ENCODE measurements at regions not wholly inside any gene's neighbourhood (a gene's known extent, or its start where the extent isn't known, plus 50 kb on each side); places are given as distances from the start of the nearest gene placed in this dataset.

DNA sequence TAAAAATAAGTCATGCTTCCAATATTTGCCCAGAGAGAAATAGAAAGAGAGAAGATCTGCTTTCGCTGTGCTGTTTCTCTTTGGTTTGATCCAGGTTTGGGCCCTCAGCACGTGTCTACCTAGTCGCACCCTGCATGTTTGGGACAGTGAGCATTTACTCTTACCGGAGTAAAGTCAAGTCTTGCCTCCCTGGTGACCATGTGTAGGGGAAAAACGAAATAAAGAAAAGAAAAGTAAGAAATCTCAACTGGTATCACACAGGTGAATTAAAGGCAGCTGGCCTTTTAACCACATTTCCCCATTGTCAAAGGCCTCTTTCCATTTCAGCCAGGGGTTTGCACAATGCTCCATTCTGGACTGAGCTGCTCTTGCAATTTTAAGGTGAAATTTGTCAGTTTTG lies 619.4 kb downstream of the VRK1 start:
- TF ChIP-seq, protein P1, sequence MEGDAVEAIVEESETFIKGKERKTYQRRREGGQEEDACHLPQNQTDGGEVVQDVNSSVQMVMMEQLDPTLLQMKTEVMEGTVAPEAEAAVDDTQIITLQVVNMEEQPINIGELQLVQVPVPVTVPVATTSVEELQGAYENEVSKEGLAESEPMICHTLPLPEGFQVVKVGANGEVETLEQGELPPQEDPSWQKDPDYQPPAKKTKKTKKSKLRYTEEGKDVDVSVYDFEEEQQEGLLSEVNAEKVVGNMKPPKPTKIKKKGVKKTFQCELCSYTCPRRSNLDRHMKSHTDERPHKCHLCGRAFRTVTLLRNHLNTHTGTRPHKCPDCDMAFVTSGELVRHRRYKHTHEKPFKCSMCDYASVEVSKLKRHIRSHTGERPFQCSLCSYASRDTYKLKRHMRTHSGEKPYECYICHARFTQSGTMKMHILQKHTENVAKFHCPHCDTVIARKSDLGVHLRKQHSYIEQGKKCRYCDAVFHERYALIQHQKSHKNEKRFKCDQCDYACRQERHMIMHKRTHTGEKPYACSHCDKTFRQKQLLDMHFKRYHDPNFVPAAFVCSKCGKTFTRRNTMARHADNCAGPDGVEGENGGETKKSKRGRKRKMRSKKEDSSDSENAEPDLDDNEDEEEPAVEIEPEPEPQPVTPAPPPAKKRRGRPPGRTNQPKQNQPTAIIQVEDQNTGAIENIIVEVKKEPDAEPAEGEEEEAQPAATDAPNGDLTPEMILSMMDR (IDR thresholded peaks at IDR 0.05), result no peak
- DNase-seq, result no peak
- Mint-ChIP-seq H3K4me1 (ENCODE audit: low read depth) (no peaks in the 10 kb centered on the region), H3K9me3 (peaks cover 28% of the 10 kb centered on the region), H3K36me3 (ENCODE audit: low read depth) (no peaks in the 10 kb centered on the region), H3K27me3 (ENCODE audit: insufficient read depth) (no peaks in the 10 kb centered on the region), H3K4me3 (no peak overlapping the region), H3K27ac (no peak overlapping the region)

DNA sequence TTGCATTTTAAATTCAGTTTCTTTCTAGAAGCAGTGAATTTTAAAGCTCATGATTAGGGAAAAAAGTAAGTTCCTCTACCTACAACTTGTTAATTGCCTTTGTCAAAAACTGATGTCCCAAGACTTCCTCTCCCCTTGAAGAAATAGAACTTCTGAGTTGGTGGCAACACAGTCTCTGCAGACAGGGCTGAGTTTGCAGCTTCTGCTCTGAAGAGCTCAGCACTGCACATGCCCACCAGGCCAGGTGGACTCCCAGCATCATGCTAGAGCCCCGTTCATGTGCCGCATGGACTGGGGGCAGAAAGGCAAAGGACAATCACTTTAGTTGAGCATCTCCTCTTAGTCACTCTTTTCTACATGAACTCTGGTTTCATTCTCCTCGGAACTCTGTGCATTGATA lies 620.1 kb downstream of the VRK1 start:
- no peaks in the 10 kb centered on the region for H3K36me3 Mint-ChIP-seq (ENCODE audit: low read depth)
- no peaks in the 10 kb centered on the region for H3K4me1 Mint-ChIP-seq (ENCODE audit: low read depth)
- no peaks in the 10 kb centered on the region for H3K27me3 Mint-ChIP-seq (ENCODE audit: insufficient read depth)
- no peak for DNase-seq
- no peak overlapping the region for H3K27ac Mint-ChIP-seq
- TF ChIP-seq, protein P1 (IDR thresholded peaks at IDR 0.05), result no peak
- H3K9me3 Mint-ChIP-seq, result peaks cover 28% of the 10 kb centered on the region
- no peak overlapping the region for H3K4me3 Mint-ChIP-seq

DNA sequence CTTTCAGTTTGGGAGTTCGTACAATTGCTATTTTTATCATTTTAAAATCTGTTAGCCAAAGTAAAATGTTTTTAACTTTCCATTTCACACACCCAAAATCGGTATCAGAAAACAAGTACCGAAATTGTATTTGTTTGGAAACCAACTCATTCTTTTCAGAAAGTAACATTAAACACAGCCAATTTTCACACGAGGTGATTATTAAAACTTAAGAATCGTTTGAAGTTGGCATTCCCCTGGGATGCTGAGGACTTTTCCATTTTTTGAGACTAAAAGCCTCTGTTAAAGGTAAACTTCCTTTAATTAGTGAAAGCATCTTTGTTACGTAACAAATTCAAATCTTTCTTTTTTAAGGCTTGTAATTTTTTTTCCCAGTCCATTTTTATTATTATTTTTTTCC lies 623.0 kb downstream of the VRK1 start:
- H3K27ac Mint-ChIP-seq, result no peak overlapping the region
- no peaks in the 10 kb centered on the region for H3K4me1 Mint-ChIP-seq (ENCODE audit: low read depth)
- H3K36me3 Mint-ChIP-seq (ENCODE audit: low read depth), result no peaks in the 10 kb centered on the region
- no peak overlapping the region for H3K4me3 Mint-ChIP-seq
- TF ChIP-seq, protein P1 (IDR thresholded peaks at IDR 0.05), result no peak
- no peak for DNase-seq
- H3K27me3 Mint-ChIP-seq (ENCODE audit: insufficient read depth), result no peaks in the 10 kb centered on the region; the same call in 1 of the 2 replicates
- peaks cover 45% of the 10 kb centered on the region for H3K9me3 Mint-ChIP-seq

DNA sequence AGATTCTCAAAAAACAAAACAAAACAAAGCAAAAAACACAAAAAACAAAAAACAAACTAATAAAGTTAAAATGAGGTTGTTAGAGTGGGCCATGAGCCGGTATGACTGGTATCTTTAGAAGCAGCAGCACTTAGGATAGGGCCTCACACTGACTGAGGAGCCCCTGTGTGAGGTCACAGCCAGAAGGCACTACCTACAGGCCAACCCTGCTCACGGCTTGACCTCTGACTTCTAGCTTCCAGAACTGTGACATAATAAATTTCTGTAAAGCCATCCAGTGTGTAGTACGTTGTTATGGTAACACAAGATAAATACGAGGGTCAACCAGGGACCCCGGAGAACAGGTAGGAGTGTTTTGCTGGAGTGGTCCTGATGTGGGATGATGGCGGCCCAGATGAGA lies 629.6 kb downstream of the VRK1 start:
- no peak overlapping the region for H3K4me3 Mint-ChIP-seq
- peaks cover 68% of the 10 kb centered on the region for H3K9me3 Mint-ChIP-seq
- H3K36me3 Mint-ChIP-seq (ENCODE audit: low read depth), result no peaks in the 10 kb centered on the region
- no peaks in the 10 kb centered on the region; the same call in 1 of the 2 replicates for H3K27me3 Mint-ChIP-seq (ENCODE audit: insufficient read depth)
- TF ChIP-seq, protein P1 (IDR thresholded peaks at IDR 0.05), result no peak
- H3K27ac Mint-ChIP-seq, result no peak overlapping the region
- no peaks in the 10 kb centered on the region for H3K4me1 Mint-ChIP-seq (ENCODE audit: low read depth)
- DNase-seq, result no peak

DNA sequence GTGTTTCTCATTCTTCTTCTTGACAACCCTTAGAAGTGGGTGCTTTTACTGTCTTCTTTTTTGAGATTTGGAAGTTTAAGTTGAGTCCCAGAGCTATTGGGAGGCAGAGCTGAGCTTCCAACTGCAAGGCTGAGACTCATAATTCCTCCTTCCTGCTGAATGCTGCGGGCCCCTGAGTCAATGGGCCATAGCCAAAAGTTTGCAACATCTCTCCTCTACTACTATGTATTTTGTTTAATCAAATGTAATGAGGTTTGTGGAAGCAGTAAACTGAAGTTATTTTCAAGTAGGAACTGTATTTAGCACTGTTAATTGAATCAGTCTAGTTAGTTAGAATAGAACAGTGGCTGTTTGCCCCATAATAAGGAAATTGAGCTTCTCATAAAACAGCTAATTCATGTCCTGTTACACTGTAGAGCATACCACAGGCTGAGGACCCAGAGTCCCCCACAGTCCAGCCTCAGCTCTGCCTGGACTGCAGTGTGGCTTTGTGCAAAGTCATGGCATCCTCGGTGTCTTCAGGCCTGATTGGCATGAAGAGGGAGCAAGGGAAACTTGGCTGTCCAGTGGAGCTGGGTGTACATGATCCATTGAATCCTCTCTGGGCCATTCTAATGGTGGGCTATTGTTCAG lies 631.7 kb downstream of the VRK1 start:
- Mint-ChIP-seq H3K27ac (no peak overlapping the region), H3K9me3 (peaks cover 70% of the 10 kb centered on the region), H3K27me3 (ENCODE audit: insufficient read depth) (no peaks in the 10 kb centered on the region), H3K4me1 (ENCODE audit: low read depth) (no peaks in the 10 kb centered on the region), H3K36me3 (ENCODE audit: low read depth) (no peaks in the 10 kb centered on the region), H3K4me3 (no peak overlapping the region)
- TF ChIP-seq, protein P1 (IDR thresholded peaks at IDR 0.05), result no peak
- DNase-seq, result no peak
